HEK293T (cell line): ENCODE measurements at regions not wholly inside any gene's neighbourhood (a gene's known extent, or its start where the extent isn't known, plus 50 kb on each side); places are given as distances from the start of the nearest gene placed in this dataset.

Experiments used
- ARNT ChIP-seq: fragments of 450-650 bp; IDR thresholded peaks from 2 replicates; pipeline ENCODE4 v1.6.1; 2017; ENCODE audit warnings: mild to moderate bottlenecking
- ELF4 ChIP-seq: fragments of 450-650 bp; IDR thresholded peaks from 2 replicates; pipeline ENCODE4 v1.6.1; 2017; ENCODE audit warnings: antibody characterized with exemption
- FOXK2 ChIP-seq: fragments of 450-650 bp; IDR thresholded peaks from 2 replicates; pipeline ENCODE4 v1.6.1; 2016; ENCODE audit warnings: mild to moderate bottlenecking
- L3MBTL2 ChIP-seq: fragments of 450-650 bp; conservative IDR thresholded peaks from 2 replicates; pipeline ENCODE4 v1.6.1; 2016; ENCODE audit warnings: mild to moderate bottlenecking
- LEF1 ChIP-seq: fragments of 450-650 bp; IDR thresholded peaks from 2 replicates; pipeline ENCODE4 v1.6.1; 2017; ENCODE audit warnings: mild to moderate bottlenecking, borderline replicate concordance
- SP1 ChIP-seq: fragments of 450-650 bp; IDR thresholded peaks from 2 replicates; pipeline ENCODE4 v1.6.1; 2017
- TARDBP ChIP-seq: fragments of 450-650 bp; IDR thresholded peaks from 2 replicates; pipeline ENCODE4 v1.6.1; 2016

DNA sequence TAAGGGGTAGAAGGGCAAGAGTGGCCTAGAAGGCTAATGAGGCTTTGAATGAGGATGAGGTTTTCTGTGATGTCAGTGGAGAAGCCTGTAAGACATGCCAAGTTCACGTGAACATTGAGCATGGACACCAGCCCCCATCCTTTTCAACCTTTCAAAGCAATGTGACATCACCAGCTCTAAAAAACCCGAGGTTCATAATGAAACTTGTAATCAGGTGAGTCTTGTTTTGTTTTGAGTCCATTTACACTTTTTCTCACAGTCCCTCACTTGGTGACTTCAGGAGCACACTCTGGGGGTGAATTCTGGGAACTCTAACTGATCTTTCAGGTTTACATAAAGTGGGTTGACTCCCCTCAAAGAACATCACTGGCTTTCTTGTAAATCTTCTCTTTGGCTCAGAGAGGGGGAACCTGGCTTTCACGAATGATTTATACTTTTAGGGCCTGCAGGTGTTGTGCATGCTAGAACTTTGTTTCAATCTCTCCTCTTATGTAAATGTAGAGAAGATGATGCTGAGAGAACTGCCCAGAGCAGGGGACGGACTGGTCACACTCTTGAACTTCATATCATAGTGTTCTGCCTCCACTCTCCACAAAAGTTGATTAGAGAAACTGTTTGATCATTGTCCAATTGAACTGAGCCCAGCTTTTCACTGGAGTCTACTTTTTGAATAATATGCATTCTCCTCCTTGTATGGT lies 224.7 kb upstream of the SATB1 start:
- TF ChIP-seq L3MBTL2, result no peak
- no peak for TF ChIP-seq ARNT
- no peak for TF ChIP-seq LEF1
- no peak for TF ChIP-seq FOXK2
- no peak for TF ChIP-seq TARDBP
- TF ChIP-seq SP1, result no peak
- no peak for TF ChIP-seq ELF4
